GM18951 (cell line): ENCODE measurements at regions not wholly inside any gene's neighbourhood (a gene's known extent, or its start where the extent isn't known, plus 50 kb on each side); places are given as distances from the start of the nearest gene placed in this dataset.

Experiments
- POLR2A ChIP-seq: IDR thresholded peaks from 4 replicates; pipeline ENCODE4 v1.6.1; 2011; ENCODE audit warnings: mild to moderate bottlenecking; ENCODE audit not compliant: insufficient read length, insufficient read depth; ENCODE audit errors: extremely low read depth
- in situ Hi-C: fragments of 300-500 bp; cut with MboI; formaldehyde crosslinking; loops from one replicate; pipeline ENCODE4 v1.12.0; 2022; ENCODE audit warnings: low sequenced_read_pairs, mixed read lengths, inconsistent platforms; ENCODE audit not compliant: unreplicated experiment

DNA sequence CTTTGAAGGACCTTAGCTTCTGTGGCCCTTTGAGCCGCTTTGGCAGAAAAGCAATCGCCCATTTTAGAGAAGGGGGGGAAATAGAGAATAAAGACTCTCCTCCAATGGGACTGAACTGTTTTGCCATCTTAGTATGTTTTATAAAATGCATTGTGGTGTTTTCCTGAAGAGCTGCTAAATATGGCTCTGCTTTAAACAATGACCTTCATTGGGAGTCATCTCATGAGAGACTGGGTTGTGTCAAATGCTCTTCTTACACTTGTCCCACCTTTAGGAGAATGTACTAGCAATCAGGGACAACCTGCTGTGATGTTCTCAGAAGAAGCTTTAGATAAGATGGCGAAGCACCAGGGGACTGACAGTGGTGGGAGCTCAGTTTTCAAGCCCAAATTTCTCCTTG lies 418.9 kb upstream of the POU3F3 start:
- in situ Hi-C loops: no loop called here
- no peak for TF ChIP-seq POLR2A

- no peak for TF ChIP-seq POLR2A
- in situ Hi-C loops: no loop called here
Measured at GRCh38 chr2:104438481-104438880, 415.4 kb upstream of the POU3F3 start.

DNA sequence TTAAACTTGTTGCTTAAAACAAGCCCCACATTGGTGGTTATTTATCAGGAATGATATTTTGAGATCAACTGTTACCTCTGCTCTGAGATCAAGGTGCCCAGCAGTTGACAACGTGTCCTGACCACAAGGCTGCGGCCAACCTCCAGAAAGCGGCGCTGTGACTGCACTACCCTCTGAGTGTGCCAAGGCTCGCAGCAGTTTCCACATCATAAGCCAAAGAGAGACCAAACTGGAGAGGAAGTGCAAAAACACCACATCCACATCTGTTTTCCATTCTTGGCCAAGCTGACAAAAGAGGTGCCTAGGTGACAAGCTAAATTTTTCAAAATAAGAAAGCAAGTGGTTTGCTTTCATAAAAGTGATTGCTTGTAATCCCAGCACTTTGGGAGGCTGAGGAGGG lies 410.8 kb upstream of the POU3F3 start:
- in situ Hi-C loops: no loop called here
- TF ChIP-seq POLR2A: no peak

- in situ Hi-C loops: no loop called here
Measured at GRCh38 chr2:104444392-104444791, 409.5 kb upstream of the POU3F3 start.

GRCh38 chr2:104444889-104445288 lies 409.0 kb upstream of the POU3F3 start:
- in situ Hi-C loops: no loop called here
- no peak for TF ChIP-seq POLR2A

More at GRCh38 chr2:104444392-104444791, 409.5 kb upstream of the POU3F3 start:
- no peak for TF ChIP-seq POLR2A

- in situ Hi-C loops: no loop called here
Measured at GRCh38 chr2:104447831-104448434, 406.0 kb upstream of the POU3F3 start.

GRCh38 chr2:104448661-104449440 lies 405.1 kb upstream of the POU3F3 start:
- in situ Hi-C loops: no loop called here
- TF ChIP-seq POLR2A: no peak

More at GRCh38 chr2:104447831-104448434, 406.0 kb upstream of the POU3F3 start:
- no peak for TF ChIP-seq POLR2A

DNA sequence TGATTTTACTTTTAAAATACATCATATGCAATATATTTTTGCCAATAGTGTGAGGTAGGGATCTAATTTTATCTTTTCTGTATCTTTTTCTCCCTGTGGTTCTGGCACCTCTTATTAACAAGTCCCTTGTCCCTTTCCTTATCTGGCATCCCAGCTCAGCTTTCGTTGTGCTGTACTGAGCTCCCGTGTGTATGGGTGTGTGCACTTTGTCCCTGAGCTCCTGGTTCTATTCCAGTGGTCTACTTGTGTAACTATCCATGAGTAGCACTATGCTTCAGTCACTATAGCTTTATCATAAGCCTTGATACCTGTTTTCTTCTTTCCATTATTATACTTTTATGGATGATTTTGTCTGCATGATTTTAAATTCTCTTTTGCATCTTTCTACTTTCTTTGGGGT lies 401.4 kb upstream of the POU3F3 start:
- in situ Hi-C loops: no loop called here
- TF ChIP-seq POLR2A: no peak

DNA sequence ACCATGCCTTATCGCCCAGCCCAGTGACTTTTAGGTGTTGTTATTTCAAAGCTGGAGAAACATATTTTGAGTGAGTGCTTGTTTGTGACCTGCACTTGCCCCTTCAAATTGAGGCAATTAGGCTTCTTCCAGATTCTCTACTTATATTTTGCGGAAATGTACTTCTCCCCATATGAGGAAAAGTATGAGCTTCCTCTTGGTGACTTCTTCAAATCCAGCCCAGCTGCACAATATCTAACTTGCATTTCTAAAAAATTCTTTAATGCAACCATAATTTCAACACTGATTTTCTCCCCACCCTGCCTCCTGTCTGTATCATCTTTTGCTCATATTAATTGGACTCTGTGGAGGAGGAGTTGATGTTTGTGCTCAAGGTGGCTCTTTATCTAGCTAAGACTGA lies 391.2 kb upstream of the POU3F3 start:
- TF ChIP-seq POLR2A: no peak

DNA sequence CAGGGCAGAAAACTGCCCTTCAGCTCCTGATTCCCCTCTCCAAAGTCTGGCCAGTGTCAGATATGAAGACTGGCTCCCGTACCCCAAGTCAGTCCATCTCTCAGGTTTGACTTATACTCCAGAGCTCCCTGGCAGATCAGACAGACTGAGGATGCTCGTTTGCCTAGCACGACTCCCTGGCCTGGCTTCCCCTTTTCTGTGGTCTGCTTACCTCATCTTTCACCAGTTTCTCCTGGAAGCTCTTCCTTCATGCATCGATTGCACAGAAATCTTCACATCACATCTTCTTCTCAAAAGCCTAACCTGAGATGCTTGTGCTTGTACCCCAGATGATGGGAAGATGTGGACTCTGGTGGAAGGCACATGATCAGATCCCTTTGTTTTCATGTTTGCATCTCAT lies 387.9 kb upstream of the POU3F3 start:
- no peak for TF ChIP-seq POLR2A

More for the DNA sequence above, 391.2 kb upstream of the POU3F3 start:
- in situ Hi-C loops: no loop called here

GRCh38 chr2:104468846-104469245 lies 385.1 kb upstream of the POU3F3 start:
- in situ Hi-C loops: no loop called here
- TF ChIP-seq POLR2A: no peak

More for the DNA sequence above, 387.9 kb upstream of the POU3F3 start:
- in situ Hi-C loops: no loop called here

GRCh38 chr2:104472076-104472475 lies 381.8 kb upstream of the POU3F3 start:
- TF ChIP-seq POLR2A: no peak
- in situ Hi-C loops: no loop called here

DNA sequence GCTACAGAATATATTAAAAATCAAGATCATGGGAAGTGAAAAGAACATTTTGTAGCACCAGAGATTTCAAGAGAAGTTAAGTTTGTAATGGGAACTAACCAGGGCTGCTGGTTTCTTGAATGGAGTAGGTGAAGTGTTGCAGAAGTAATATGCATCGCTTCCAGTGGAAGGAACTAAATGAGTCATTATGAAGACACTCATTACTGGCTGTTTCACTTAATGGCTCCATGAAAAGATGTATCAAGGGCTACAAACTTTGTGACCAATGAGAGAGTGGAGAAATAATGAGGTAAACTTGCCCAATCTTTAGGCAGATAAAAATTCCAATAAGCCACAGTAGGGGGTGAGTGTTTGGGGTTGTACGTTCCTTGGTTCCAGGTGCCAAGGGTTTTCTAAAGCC lies 380.4 kb upstream of the POU3F3 start:
- TF ChIP-seq POLR2A: no peak
- in situ Hi-C loops: no loop called here

DNA sequence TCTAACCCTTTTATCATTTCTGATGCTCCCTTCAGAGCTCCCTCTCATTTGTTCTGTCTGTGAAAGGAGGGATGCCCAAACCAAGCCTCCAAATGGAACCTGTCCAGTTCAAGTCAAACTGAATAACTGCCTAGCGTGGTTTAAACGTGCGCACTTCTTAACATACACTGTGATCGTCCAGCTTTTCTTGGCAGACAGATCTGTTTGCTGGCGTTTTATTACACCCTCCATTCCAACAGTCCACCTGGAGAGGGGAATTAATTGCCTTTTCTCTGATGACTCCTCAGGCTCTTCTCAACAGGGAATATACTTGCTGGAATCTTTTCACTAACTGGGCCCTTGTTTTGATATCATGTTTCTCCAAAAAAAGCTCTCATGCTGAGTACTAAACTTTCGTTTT lies 379.2 kb upstream of the POU3F3 start:
- TF ChIP-seq POLR2A: no peak
- in situ Hi-C loops: no loop called here
